ENCODE measurements at regions not wholly inside any gene's neighbourhood (a gene's known extent, or its start where the extent isn't known, plus 50 kb on each side); places are given as distances from the start of the nearest gene placed in this dataset.
A peak's percentile ranks its signal among the peaks of the same experiment; 100 is the strongest.

DNA sequence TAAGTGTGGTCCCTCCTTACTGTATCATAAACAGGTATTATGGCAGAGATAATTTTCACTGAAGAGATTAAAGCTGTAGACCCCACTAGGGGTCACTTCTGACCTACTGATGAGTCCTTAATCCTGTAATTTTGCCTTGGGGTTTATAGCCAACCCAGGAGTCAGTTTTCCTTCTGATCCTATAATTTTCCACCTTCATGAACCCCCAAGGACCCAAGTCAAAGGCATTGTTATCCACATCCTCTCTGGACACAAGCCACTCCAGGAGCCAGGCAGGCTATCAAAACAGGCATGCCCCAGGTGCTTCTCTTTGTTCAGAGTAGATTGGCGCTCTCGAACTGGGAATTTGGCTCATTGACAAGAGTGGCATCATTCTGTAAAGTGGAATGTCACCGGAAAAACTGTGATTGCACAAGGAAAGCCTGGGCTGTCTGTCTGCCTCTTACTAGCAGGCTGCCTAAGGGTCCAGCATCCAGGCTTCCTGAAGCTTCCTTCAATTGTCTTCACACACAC is 1523.2 kb upstream of the FLRT2 start:
- H3K4me2 ChIP-seq (ENCODE audit: insufficient read depth, low read length) = no peak overlapping the region
- no peaks in the 10 kb centered on the region for H3K27me3 ChIP-seq (ENCODE audit: control insufficient read depth in 2 of 2, insufficient read depth in 2 of 2, low read length in 2 of 2)
- peak overlapping the region; percentile 40 for H2AFZ ChIP-seq (ENCODE audit: low read depth, low read length)
- H3K4me3 ChIP-seq (replicated peaks in 1 of 3; ENCODE audit: insufficient read depth in 1 of 3, low read depth in 1 of 3, low read length in 3 of 3) = no peak overlapping the region
- no peaks in the 10 kb centered on the region for H3K79me2 ChIP-seq (ENCODE audit: control insufficient read depth, insufficient read depth, low read length)
- ChIA-PET POLR2A (interaction anchor here (0.7 to 1.4 kb wide), 3 partner anchors 248 to 1530 kb away, joined by 3 to 4 read pairs (median 4); partner anchors contain the start of gene FLRT2), CTCF (interaction anchor here (1.0 to 2.5 kb wide), 6 partner anchors 248 to 1523 kb away, joined by 3 to 15 read pairs (median 6); partner anchors contain the start of gene FLRT2)
- H3K9me3 ChIP-seq (replicated peaks; ENCODE audit: control insufficient read depth, insufficient read depth, low read length) = no peaks in the 10 kb centered on the region
- no peak for TF ChIP-seq EZH2 (IDR thresholded peaks at IDR 0.05; ENCODE audit: borderline replicate concordance, low read depth, low read length, severe bottlenecking)
- peak; percentile 36 for TF ChIP-seq POLR2AphosphoS5 (IDR thresholded peaks at IDR 0.05; ENCODE audit: insufficient read depth, low read depth, low read length)
- TF ChIP-seq CTCF (IDR thresholded peaks at IDR 0.05; ENCODE audit: extremely low read depth in 1 of 2, insufficient read depth in 1 of 2, low read depth in 1 of 2, low read length in 2 of 2) = peak; percentile 10 to 11
- no peak for TF ChIP-seq FOS (IDR thresholded peaks at IDR 0.05; ENCODE audit: borderline replicate concordance, insufficient read depth, low read length)
- no peak for TF ChIP-seq POLR2A (IDR thresholded peaks at IDR 0.05; ENCODE audit: low read depth, low read length)
- peak; percentile 48 for TF ChIP-seq GATA2 (IDR thresholded peaks at IDR 0.05; ENCODE audit: insufficient read depth, insufficient read length, low read depth, low read length)
- peak; percentile 68 for TF ChIP-seq JUN (IDR thresholded peaks at IDR 0.05; ENCODE audit: borderline replicate concordance, insufficient read depth, insufficient read length, low read depth)
- TF ChIP-seq, protein P1, sequence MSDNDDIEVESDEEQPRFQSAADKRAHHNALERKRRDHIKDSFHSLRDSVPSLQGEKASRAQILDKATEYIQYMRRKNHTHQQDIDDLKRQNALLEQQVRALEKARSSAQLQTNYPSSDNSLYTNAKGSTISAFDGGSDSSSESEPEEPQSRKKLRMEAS (IDR thresholded peaks at IDR 0.05; ENCODE audit: insufficient read depth, insufficient read length) = no peak
- TF ChIP-seq MYC (IDR thresholded peaks at IDR 0.05; ENCODE audit: low read depth, low read length) = no peak
- peak; percentile 96 for DNase-seq (ENCODE audit: low read depth, low spot score)
- intact Hi-C loops (cut with micrococcal nuclease) (loop anchor here (1.0 to 10.0 kb wide), 12 partner anchors 245 to 1606 kb away; no protein-coding TSS in a partner anchor), dilution Hi-C loops (cut with MboI; ENCODE audit: extremely low pct_ligation_motif_present, low sequenced_read_pairs) (no loop called here)
- no TSS peak for BruUV-seq (replicated peaks)
- peak overlapping the region; percentile 61 for H3K27ac ChIP-seq (ENCODE audit: insufficient read depth, low read depth, low read length)
- no peak overlapping the region for H3K9ac ChIP-seq (replicated peaks; ENCODE audit: extremely low read depth, insufficient read depth, low read length)
- H3K4me1 ChIP-seq (ENCODE audit: control insufficient read depth, extremely low read depth, insufficient read depth, low read length) = peaks cover 10% of the 10 kb centered on the region
- no peaks in the 10 kb centered on the region for H4K20me1 ChIP-seq (replicated peaks; ENCODE audit: control insufficient read depth, extremely low read depth, insufficient read depth, low read length)
- no peaks in the 10 kb centered on the region for H3K36me3 ChIP-seq (ENCODE audit: control insufficient read depth in 2 of 2, extremely low read depth in 1 of 2, insufficient read depth in 2 of 2, low read length in 2 of 2)
- no peaks in the 10 kb centered on the region for H3K9me1 ChIP-seq (replicated peaks; ENCODE audit: control insufficient read depth, extremely low read depth, insufficient read depth, low read length)
- peak; percentile 83 for FAIRE-seq
